Inferior parietal cortex (tissue), 1 donor: ENCODE measurements at regions not wholly inside any gene's neighbourhood (a gene's known extent, or its start where the extent isn't known, plus 50 kb on each side); places are given as distances from the start of the nearest gene placed in this dataset.
"Not testable (repeated sequence)": the region's sequence is repeated elsewhere in the genome, so short reads cannot be mapped to it uniquely, and the experiment has no call there.

Source experiments
- DNase-seq: peaks from one replicate; pipeline ENCODE4 v3.0.0-alpha.2; 2016; ENCODE audit errors: extremely low spot score

GRCh38 chr15:23924686-23925085, 237.6 kb upstream of the NDN start:
- DNase-seq: no peak

- DNase-seq: no peak
Observed at GRCh38 chr15:23954931-23955330, 267.8 kb upstream of the NDN start.

GRCh38 chr15:23983500-23984259, 296.6 kb upstream of the NDN start:
- no peak for DNase-seq

GRCh38 chr15:23994273-23994672, 307.2 kb upstream of the NDN start:
- no peak for DNase-seq

- no peak for DNase-seq
Observed at GRCh38 chr15:23998056-23998455, 311.0 kb upstream of the NDN start.

GRCh38 chr15:24008476-24008875, 321.4 kb upstream of the NDN start:
- DNase-seq: no peak

- DNase-seq: no peak
Observed at GRCh38 chr15:24017470-24017869, 330.4 kb upstream of the NDN start.

GRCh38 chr15:24039683-24040082, 352.6 kb upstream of the NDN start:
- no peak for DNase-seq

- no peak for DNase-seq
Observed at GRCh38 chr15:24054547-24055245, 367.6 kb upstream of the NDN start.

GRCh38 chr15:24067733-24068501, 380.8 kb upstream of the NDN start:
- no peak for DNase-seq

GRCh38 chr15:24075420-24076089, 388.4 kb upstream of the NDN start:
- DNase-seq: no peak

- no peak for DNase-seq
Observed at GRCh38 chr15:24076090-24076784, 389.1 kb upstream of the NDN start.

- no peak for DNase-seq
Observed at GRCh38 chr15:24078310-24079029, 391.4 kb upstream of the NDN start.

- not testable (repeated sequence) for DNase-seq
Observed at GRCh38 chr15:24088941-24089340, 401.8 kb upstream of the NDN start.

- not testable (repeated sequence) for DNase-seq
Observed at GRCh38 chr15:24101503-24101902, 414.4 kb upstream of the NDN start.

GRCh38 chr15:24107524-24107923, 420.4 kb upstream of the NDN start:
- not testable (repeated sequence) for DNase-seq

GRCh38 chr15:24107948-24108347, 420.8 kb upstream of the NDN start:
- not testable (repeated sequence) for DNase-seq

GRCh38 chr15:24108349-24108748, 421.2 kb upstream of the NDN start:
- DNase-seq: not testable (repeated sequence)

- DNase-seq: not testable (repeated sequence)
Observed at GRCh38 chr15:24139622-24140021, 452.5 kb upstream of the NDN start.

GRCh38 chr15:24145070-24145469, 458.0 kb upstream of the NDN start:
- not testable (repeated sequence) for DNase-seq

GRCh38 chr15:24146251-24146650, 459.1 kb upstream of the NDN start:
- DNase-seq: no peak
